ENCODE measurements at regions not wholly inside any gene's neighbourhood (a gene's known extent, or its start where the extent isn't known, plus 50 kb on each side); places are given as distances from the start of the nearest gene placed in this dataset.

DNA sequence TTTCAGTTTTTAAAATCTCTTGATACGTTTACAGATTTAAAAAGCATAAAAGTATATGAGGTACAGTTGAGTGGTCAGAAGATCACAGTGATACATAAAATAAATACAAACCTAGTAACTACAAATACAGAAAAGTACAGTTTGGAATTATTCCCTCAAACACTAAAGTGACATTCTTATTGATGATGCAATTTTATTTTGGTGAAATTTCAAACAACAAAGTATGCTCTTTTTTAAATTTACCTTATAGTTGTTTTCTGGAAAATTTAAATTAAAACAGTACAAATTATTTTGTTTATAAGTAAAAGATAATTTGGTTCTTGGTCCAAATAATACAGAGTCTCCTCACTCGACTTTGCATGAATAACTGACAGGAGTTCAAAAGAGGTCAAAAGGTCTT lies 1305.1 kb upstream of the GJE1 start:
- no peak for TF ChIP-seq CTCF (IDR thresholded peaks at IDR 0.05; ENCODE audit: insufficient read depth, low read depth, low read length, missing control alignments)
- no peak for DNase-seq (ENCODE audit: low read depth)
- H3K4me3 ChIP-seq (ENCODE audit: low read depth, low read length): no peak overlapping the region

DNA sequence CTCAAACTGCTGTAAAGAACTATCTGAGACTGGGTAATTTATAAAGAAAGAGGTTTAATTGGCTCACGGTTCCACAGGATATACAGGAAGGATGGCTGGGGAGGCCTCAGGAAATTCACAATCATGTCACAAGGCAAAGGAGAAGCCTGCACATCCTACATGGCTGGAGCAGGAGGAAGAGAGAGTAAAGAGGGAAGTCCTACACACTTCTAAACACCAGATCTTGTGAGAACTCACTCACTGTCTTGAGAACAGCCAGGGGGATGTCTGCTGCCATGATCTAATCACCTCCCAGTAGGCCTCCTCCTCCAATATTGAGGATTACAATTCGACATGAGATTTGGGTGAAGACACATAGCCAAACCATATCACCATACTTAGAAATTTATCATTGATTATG lies 1307.0 kb upstream of the GJE1 start:
- DNase-seq (ENCODE audit: low read depth): no peak
- TF ChIP-seq CTCF (IDR thresholded peaks at IDR 0.05; ENCODE audit: insufficient read depth, low read depth, low read length, missing control alignments): no peak

DNA sequence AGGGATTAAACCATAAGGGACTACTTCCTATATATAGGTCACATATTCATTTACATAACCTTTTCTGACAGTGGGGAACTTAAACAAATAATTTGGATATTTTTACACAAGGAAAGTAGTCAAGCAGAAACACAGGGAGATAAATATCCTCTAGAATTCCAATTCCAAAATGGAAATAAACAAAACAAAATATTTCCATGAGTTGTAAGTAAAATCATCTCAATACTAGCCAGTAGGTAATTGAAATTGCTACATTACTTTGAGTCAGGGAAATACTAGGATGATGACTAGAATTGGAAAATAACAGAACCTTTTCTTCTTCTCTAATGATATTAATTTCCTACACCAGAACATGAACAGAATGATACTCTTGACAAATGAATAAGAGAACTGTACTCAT lies 1308.1 kb upstream of the GJE1 start:
- DNase-seq (ENCODE audit: low read depth): no peak
- no peak overlapping the region for H3K4me3 ChIP-seq (ENCODE audit: low read depth, low read length)
- TF ChIP-seq CTCF (IDR thresholded peaks at IDR 0.05; ENCODE audit: insufficient read depth, low read depth, low read length, missing control alignments): no peak

More for the DNA sequence above, 1307.0 kb upstream of the GJE1 start:
- no peak overlapping the region for H3K4me3 ChIP-seq (ENCODE audit: low read depth, low read length)

- no peak for TF ChIP-seq CTCF (IDR thresholded peaks at IDR 0.05; ENCODE audit: insufficient read depth, low read depth, low read length, missing control alignments)
- no peak overlapping the region for H3K4me3 ChIP-seq (ENCODE audit: low read depth, low read length)
- DNase-seq (ENCODE audit: low read depth): no peak
These were observed 1311.5 kb upstream of the GJE1 start for GRCh38 chr6:140821196-140821595.

GRCh38 chr6:140817176-140817575 lies 1315.5 kb upstream of the GJE1 start:
- no peak for TF ChIP-seq CTCF (IDR thresholded peaks at IDR 0.05; ENCODE audit: insufficient read depth, low read depth, low read length, missing control alignments)
- H3K4me3 ChIP-seq (ENCODE audit: low read depth, low read length): no peak overlapping the region
- no peak for DNase-seq (ENCODE audit: low read depth)

GRCh38 chr6:140816681-140817080 lies 1316.0 kb upstream of the GJE1 start:
- TF ChIP-seq CTCF (IDR thresholded peaks at IDR 0.05; ENCODE audit: insufficient read depth, low read depth, low read length, missing control alignments): no peak
- no peak for DNase-seq (ENCODE audit: low read depth)

DNA sequence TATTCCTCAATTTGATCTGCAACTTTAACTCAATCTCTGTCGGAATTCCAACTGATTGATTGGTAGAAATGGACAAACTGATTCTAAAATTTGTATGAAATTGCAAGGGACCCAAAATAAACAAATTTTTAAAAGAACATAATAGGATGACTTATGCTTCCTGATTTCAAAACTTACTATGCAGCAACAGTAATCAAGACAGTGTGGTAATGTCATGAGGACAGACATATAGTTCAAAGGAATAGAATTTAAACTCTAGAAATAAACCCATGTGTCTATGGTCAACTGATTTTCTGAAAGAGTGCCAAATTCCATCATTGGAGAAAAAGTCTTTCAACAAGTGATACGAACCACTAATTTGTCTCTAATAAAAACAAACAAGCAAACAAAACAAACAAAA lies 1320.1 kb upstream of the GJE1 start:
- DNase-seq (ENCODE audit: low read depth): no peak
- no peak for TF ChIP-seq CTCF (IDR thresholded peaks at IDR 0.05; ENCODE audit: insufficient read depth, low read depth, low read length, missing control alignments)
- no peak overlapping the region for H3K4me3 ChIP-seq (ENCODE audit: low read depth, low read length)

More at GRCh38 chr6:140816681-140817080, 1316.0 kb upstream of the GJE1 start:
- no peak overlapping the region for H3K4me3 ChIP-seq (ENCODE audit: low read depth, low read length)

All from GM12865 (cell line).